Colonic mucosa (tissue), 4 donors: ENCODE measurements at regions not wholly inside any gene's neighbourhood (a gene's known extent, or its start where the extent isn't known, plus 50 kb on each side); places are given as distances from the start of the nearest gene placed in this dataset.

Experiments used
- DNase-seq: peaks from one replicate; pipeline ENCODE4 v3.0.0-alpha.2; 2020
- H3K27ac ChIP-seq: fragments of 200-600 bp; one replicate; pipeline ENCODE4 v1.8.0; 2021
- H3K27me3 ChIP-seq: fragments of 200-600 bp; one replicate; pipeline ENCODE4 v1.8.0; 2021
- H3K36me3 ChIP-seq: fragments of 200-600 bp; one replicate; pipeline ENCODE4 v1.8.0; 2021
- H3K4me1 ChIP-seq: fragments of 200-600 bp; one replicate; pipeline ENCODE4 v1.8.0; 2021; ENCODE audit warnings: mild to moderate bottlenecking
- H3K4me3 ChIP-seq: fragments of 200-600 bp; one replicate; pipeline ENCODE4 v1.8.0; 2021
- H3K9ac ChIP-seq, 2 donors: one replicate each; pipeline ENCODE4 v1.7.0; 2013; ENCODE audit warnings: control low read depth in 2 of 2, low read depth in 2 of 2, low read length in 2 of 2
- H3K9me3 ChIP-seq: fragments of 200-600 bp; one replicate; pipeline ENCODE4 v1.8.0; 2021
- intact Hi-C: fragments of 100-400 bp; cut with DNase I; formaldehyde crosslinking; loops from one replicate; pipeline ENCODE4 v1.14.1; 2022
- TF ChIP-seq, protein P1 (sequence below): fragments of 200-600 bp; IDR thresholded peaks from one replicate; pipeline ENCODE4 v1.8.0; 2022; ENCODE audit warnings: antibody characterized with exemption, mild to moderate bottlenecking
- donor health status: healthy.
- donor health status: DM: no; HTN: no; CAD: no.
- donor health status: DM: no; HTN: no; CAD: no.

- TF ChIP-seq, protein P1, sequence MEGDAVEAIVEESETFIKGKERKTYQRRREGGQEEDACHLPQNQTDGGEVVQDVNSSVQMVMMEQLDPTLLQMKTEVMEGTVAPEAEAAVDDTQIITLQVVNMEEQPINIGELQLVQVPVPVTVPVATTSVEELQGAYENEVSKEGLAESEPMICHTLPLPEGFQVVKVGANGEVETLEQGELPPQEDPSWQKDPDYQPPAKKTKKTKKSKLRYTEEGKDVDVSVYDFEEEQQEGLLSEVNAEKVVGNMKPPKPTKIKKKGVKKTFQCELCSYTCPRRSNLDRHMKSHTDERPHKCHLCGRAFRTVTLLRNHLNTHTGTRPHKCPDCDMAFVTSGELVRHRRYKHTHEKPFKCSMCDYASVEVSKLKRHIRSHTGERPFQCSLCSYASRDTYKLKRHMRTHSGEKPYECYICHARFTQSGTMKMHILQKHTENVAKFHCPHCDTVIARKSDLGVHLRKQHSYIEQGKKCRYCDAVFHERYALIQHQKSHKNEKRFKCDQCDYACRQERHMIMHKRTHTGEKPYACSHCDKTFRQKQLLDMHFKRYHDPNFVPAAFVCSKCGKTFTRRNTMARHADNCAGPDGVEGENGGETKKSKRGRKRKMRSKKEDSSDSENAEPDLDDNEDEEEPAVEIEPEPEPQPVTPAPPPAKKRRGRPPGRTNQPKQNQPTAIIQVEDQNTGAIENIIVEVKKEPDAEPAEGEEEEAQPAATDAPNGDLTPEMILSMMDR = peak; percentile 37
Observed at GRCh38 chr4:121484633-121485032, 103.8 kb upstream of the QRFPR start.

DNA sequence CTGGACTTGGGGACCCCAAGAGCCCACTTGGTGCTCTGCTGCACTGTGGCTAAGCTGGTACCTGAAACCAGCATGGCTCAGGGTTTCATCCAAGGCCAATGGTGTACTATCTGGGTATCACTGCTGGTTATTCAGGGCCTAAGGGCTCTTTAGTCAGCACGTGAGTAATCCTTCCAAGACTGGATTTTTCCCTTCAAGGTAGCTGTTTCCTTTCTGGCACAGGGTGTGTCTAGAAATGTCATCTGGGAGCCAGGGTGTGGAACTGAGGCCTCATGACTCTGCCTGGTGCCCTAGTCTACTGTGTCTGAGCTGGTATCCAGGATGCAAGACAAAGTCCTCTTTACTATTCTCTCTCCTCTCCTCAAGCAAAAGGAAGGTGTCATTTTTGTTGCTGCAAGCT is 99.0 kb upstream of the QRFPR start:
- intact Hi-C loops = loop anchor here (10.0 kb wide), 2 partner anchors 175 to 255 kb away; no protein-coding TSS in a partner anchor
- no peaks in the 10 kb centered on the region for H3K36me3 ChIP-seq
- H3K9me3 ChIP-seq = no peaks in the 10 kb centered on the region
- no peak overlapping the region for H3K27ac ChIP-seq
- no peaks in the 10 kb centered on the region for H3K27me3 ChIP-seq
- H3K4me3 ChIP-seq = no peak overlapping the region
- TF ChIP-seq, protein P1 = no peak
- H3K4me1 ChIP-seq = no peaks in the 10 kb centered on the region
- no peak for DNase-seq
- no peak overlapping the region for H3K9ac ChIP-seq

More at GRCh38 chr4:121484633-121485032, 103.8 kb upstream of the QRFPR start:
- intact Hi-C loops = loop anchor here (10.0 kb wide), 2 partner anchors 170 to 250 kb away; no protein-coding TSS in a partner anchor
- Histone ChIP-seq H3K4me1 (no peaks in the 10 kb centered on the region), H3K27ac (no peak overlapping the region), H3K36me3 (no peaks in the 10 kb centered on the region), H3K9me3 (no peaks in the 10 kb centered on the region), H3K4me3 (no peak overlapping the region), H3K27me3 (no peaks in the 10 kb centered on the region), H3K9ac (no peak overlapping the region)
- DNase-seq = no peak

GRCh38 chr4:121477480-121477879 is 96.7 kb upstream of the QRFPR start:
- intact Hi-C loops = no loop called here
- TF ChIP-seq, protein P1 = no peak
- no peak overlapping the region for H3K9ac ChIP-seq
- H3K4me3 ChIP-seq = no peak overlapping the region
- H3K4me1 ChIP-seq = no peaks in the 10 kb centered on the region
- no peaks in the 10 kb centered on the region for H3K36me3 ChIP-seq
- H3K9me3 ChIP-seq = no peaks in the 10 kb centered on the region
- H3K27ac ChIP-seq = no peak overlapping the region
- H3K27me3 ChIP-seq = no peaks in the 10 kb centered on the region
- no peak for DNase-seq

- TF ChIP-seq, protein P1 = no peak
- H3K27ac ChIP-seq = no peak overlapping the region
- no peaks in the 10 kb centered on the region for H3K9me3 ChIP-seq
- no peaks in the 10 kb centered on the region for H3K4me1 ChIP-seq
- no peak overlapping the region for H3K9ac ChIP-seq
- no peaks in the 10 kb centered on the region for H3K27me3 ChIP-seq
- no peak for DNase-seq
- no peak overlapping the region for H3K4me3 ChIP-seq
- intact Hi-C loops = no loop called here
- no peaks in the 10 kb centered on the region for H3K36me3 ChIP-seq
Observed at GRCh38 chr4:121477079-121477478, 96.3 kb upstream of the QRFPR start.

DNA sequence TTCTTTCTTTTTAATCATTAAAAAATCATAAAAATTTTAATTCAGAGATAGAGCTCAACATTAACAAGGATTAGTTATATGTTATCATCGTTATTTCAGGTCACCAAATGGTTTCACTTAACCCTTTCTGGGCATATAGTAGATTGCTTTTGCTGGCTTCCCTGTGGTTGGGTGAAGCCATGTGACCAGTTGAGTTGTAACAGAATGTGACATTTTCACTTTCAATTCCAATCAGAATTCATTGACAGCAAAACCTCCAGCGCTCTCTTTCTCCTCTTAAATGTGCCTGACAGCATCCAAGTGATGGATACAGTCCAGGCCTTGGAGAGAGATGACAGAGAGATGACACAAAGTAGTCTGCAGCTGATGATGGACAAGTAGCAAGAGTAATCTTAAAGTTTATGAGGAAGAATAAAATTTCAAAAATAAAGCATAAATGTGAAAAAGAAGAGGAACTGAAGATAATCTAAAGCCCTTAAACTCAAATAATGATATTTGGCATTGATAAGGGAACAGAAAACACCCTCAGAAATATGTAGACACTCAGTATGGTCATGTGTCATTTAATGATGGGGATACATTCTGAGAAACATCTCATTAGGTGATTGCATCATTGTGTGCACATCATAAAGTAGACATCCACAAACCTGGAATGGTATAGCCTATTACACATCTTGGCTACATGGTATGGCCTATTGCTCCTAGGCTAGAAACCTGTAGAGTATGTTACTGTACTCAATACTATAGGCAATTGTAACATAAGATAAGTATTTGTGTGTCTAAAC is 92.3 kb upstream of the QRFPR start:
- H3K27ac ChIP-seq = no peak overlapping the region
- no peaks in the 10 kb centered on the region for H3K9me3 ChIP-seq
- intact Hi-C loops = no loop called here
- no peaks in the 10 kb centered on the region for H3K36me3 ChIP-seq
- H3K4me3 ChIP-seq = no peak overlapping the region
- TF ChIP-seq, protein P1 = no peak
- no peaks in the 10 kb centered on the region for H3K27me3 ChIP-seq
- no peak for DNase-seq
- H3K9ac ChIP-seq = no peak overlapping the region
- no peaks in the 10 kb centered on the region for H3K4me1 ChIP-seq
